Pancreas (tissue), 10 donors: ENCODE measurements at regions not wholly inside any gene's neighbourhood (a gene's known extent, or its start where the extent isn't known, plus 50 kb on each side); places are given as distances from the start of the nearest gene placed in this dataset.
"Not testable (repeated sequence)": the region's sequence is repeated elsewhere in the genome, so short reads cannot be mapped to it uniquely, and the experiment has no call there.

Experiments
- ATAC-seq, 4 donors: fragments of 200-7000 bp; cut with Tn5 transposase; one replicate each; pipeline versions ENCODE4 v1.8.0 to v1.9.1; 2020; ENCODE audit warnings: mild to moderate bottlenecking in 4 of 4, moderate library complexity in 4 of 4
- DNase-seq, 6 donors: peaks; one replicate each; pipeline ENCODE4 v3.0.0-alpha.2; 2020
- FAIRE-seq: peaks from 2 replicates; lab custom pipeline; 2012; peaks lifted over from hg19 to GRCh38; lab: Jason Lieb, UNC
- H3K27ac ChIP-seq, 4 donors: fragments of 200-600 bp; sonication (generic); 1 replicate in 3 of 4; 2 replicates in 1 of 4; pipeline versions ENCODE4 v1.5.0 to v1.8.0; 2020
- H3K27me3 ChIP-seq, 4 donors: fragments of 200-600 bp; one replicate each; pipeline ENCODE4 v1.8.0; 2021
- H3K36me3 ChIP-seq, 3 donors: fragments of 200-600 bp; sonication (generic) in 1 of 3; one replicate each; pipeline versions ENCODE4 v1.5.0 to v1.8.0; 2020 to 2021
- H3K4me1 ChIP-seq, 3 donors: fragments of 200-600 bp; one replicate each; pipeline ENCODE4 v1.8.0; 2021
- H3K4me3 ChIP-seq, 4 donors: fragments of 200-600 bp; sonication (generic) in 2 of 4; one replicate each; pipeline versions ENCODE4 v1.5.0 to v1.8.0; 2020 to 2021
- H3K9me3 ChIP-seq, 4 donors: fragments of 200-600 bp; one replicate each; pipeline ENCODE4 v1.8.0; 2021
- CTCF ChIP-seq, 4 donors: fragments of 200-600 bp; sonication (generic) in 3 of 4; IDR thresholded peaks; one replicate each; pipeline versions ENCODE4 v1.5.0 to v1.8.0; 2021; ENCODE audit warnings: antibody characterized with exemption in 4 of 4
- WGBS, 2 donors: extraction: QIAGEN DNeasy Blood & Tissue Kit; methylation state at CpG; one replicate each; pipeline ENCODE4 v1.1.7; 2013; 5-methylcytosine and 5-hydroxymethylcytosine counted together
- intact Hi-C, 3 donors: fragments of 100-400 bp; cut with DNase I; formaldehyde crosslinking; loops; one replicate each; pipeline versions ENCODE4 v1.11.1 to v1.14.2; 2022
- donor health status: healthy with polysubstance abuse.
- donor health status: DM: no; HTN: no; CAD: no; lungs with moderate emphysema.
- donor health status: DM: no; HTN: no; CAD: no.
- donor health status: control.
- donor health status: control.
- donor health status: Bipolar disorder and iron deficiency.
- donor health status: DM: yes; HTN: yes; CAD: no.
- donor health status: DM: no; HTN: no; CAD: no.
- donor health status: DM: no; HTN: no; CAD: no.
- donor health status: DM: yes; HTN: yes; CAD: no.

DNA sequence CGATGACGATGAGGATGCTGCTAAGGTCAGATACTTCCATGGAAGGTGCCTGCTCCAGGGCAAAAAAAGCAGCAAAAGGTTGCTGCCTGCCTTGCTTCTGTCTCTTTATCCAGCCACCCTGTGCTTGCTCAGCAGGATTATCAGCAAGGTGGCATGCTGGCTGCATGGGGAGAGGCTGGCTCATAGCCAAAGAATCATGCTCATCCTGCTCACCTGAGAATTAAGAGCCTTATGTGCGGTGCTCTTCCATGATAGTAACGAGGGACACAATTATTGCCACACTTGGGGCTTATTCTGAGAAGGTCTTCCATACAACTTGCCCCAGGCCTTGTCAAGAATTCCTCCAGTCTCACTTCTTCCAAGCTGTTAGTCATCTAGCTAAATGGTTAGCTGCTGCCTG lies 60.4 kb upstream of the SEC11C start:
- FAIRE-seq: no peak
- no peaks in the 10 kb centered on the region for H3K4me1 ChIP-seq
- H3K9me3 ChIP-seq: no peaks in the 10 kb centered on the region
- peak in 1 of 4 donors; percentile 43 for ATAC-seq
- no peaks in the 10 kb centered on the region for H3K36me3 ChIP-seq
- no peak overlapping the region for H3K27ac ChIP-seq
- H3K27me3 ChIP-seq: peaks cover 0 to 9% (median 0%) of the 10 kb centered on the region in 4 donors
- DNase-seq: no peak
- WGBS, 2 donors: 77 to 84% methylated on average over 4 of the region's 4 CpGs
- intact Hi-C loops: no loop called here
- no peak for TF ChIP-seq CTCF (IDR thresholded peaks at IDR 0.05)
- H3K4me3 ChIP-seq: no peak overlapping the region

GRCh38 chr18:59079687-59080501 lies 59.8 kb upstream of the SEC11C start:
- H3K36me3 ChIP-seq, H3K27ac ChIP-seq, DNase-seq, intact Hi-C loops, H3K4me1 ChIP-seq, FAIRE-seq, H3K4me3 ChIP-seq, H3K9me3 ChIP-seq, H3K27me3 ChIP-seq: not testable (repeated sequence)
- WGBS, 2 donors: 78 to 88% methylated on average over 7 of the region's 7 CpGs
- peak in 1 of 4 donors; percentile 37 for ATAC-seq

DNA sequence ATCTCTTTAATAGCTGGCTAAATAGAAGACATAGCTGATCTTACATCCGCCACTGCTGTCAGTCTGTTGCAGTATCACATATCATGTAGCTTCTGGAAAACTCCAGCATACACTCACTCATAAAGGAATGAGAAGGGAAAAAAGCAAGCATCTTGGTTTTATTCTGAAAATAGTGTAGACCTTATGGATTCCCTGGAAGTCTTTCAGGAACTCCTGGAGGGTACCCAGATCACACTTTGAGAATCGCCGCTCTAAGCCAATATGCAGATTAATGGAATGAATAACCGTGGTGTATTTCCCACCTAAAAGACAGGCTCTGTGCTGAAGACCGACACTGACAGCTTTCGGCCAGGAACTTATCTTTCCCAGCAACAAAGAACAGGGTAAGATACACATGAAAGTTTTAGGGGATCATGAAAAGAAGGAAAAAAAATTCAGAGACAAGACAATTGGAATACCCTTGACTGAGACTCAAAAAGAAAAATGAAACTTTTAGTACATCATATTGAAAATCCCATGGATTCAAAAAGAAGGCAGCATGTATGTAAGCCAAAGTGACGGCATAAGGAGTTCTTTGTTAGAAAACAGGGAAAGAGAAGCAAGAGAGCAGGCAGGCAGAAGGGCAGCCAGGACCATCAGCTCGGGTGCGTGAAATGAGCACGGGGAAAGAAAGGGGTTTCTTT lies 56.4 kb upstream of the SEC11C start:
- TF ChIP-seq CTCF (IDR thresholded peaks at IDR 0.05): no peak
- H3K4me3 ChIP-seq: no peak overlapping the region
- intact Hi-C loops: no loop called here
- no peak overlapping the region for H3K27ac ChIP-seq
- H3K36me3 ChIP-seq: no peaks in the 10 kb centered on the region
- no peak for FAIRE-seq
- no peaks in the 10 kb centered on the region for H3K4me1 ChIP-seq
- peaks cover 0 to 9% (median 0%) of the 10 kb centered on the region in 4 donors for H3K27me3 ChIP-seq
- no peak for ATAC-seq
- H3K9me3 ChIP-seq: no peaks in the 10 kb centered on the region
- DNase-seq: no peak
- WGBS, 2 donors: 51 to 67% methylated on average over 10 of the region's 10 CpGs

DNA sequence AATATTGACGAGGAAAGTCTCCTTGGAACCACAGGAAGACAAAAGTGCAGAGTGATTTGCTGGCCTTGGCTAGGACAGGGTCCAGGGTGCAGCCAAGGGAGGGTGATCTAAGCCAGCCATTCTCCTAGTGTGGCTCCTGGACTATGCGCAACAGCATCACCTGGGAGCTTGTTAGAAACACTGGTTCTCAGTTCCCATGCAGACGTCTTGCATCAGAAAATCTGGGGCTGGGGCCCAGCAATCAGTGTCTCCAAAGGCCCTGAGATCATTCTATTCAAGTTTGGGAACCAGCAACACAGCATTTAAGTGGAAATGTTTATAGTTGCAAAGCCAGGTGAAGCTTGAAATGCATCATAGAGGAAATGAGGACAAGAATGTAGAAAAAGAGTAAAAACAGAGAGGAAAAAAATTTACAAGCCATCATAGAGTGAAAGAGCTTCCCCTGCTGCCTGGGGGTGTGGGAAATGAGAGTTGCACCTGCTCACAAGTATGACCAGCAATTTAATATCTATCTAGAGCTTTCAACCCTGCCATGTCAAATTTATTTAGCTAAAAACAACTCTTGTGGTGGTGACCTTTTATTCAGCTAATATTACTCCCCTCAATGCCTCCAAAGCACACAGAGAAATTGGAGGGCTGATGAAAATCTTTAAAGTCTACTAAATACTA lies 54.4 kb upstream of the SEC11C start:
- intact Hi-C loops: no loop called here
- Histone ChIP-seq H3K4me3 (no peak overlapping the region), H3K27me3 (peaks cover 0 to 9% (median 0%) of the 10 kb centered on the region in 4 donors), H3K27ac (no peak overlapping the region), H3K9me3 (no peaks in the 10 kb centered on the region), H3K4me1 (no peaks in the 10 kb centered on the region), H3K36me3 (no peaks in the 10 kb centered on the region)
- TF ChIP-seq CTCF (IDR thresholded peaks at IDR 0.05): no peak
- ATAC-seq (no peak), FAIRE-seq (no peak), DNase-seq (no peak)
- 72 to 81% methylated on average over 3 of the region's 3 CpGs for WGBS, 2 donors

- no peak for FAIRE-seq
- peaks cover 0 to 9% (median 0%) of the 10 kb centered on the region in 4 donors for H3K27me3 ChIP-seq
- no peak for ATAC-seq
- WGBS, 2 donors: 24 to 36% methylated on average over 1 of the region's 1 CpG
- H3K27ac ChIP-seq: no peak overlapping the region
- no peaks in the 10 kb centered on the region for H3K36me3 ChIP-seq
- no peaks in the 10 kb centered on the region for H3K9me3 ChIP-seq
- intact Hi-C loops: no loop called here
- H3K4me3 ChIP-seq: no peak overlapping the region
- no peak for DNase-seq
- H3K4me1 ChIP-seq: no peaks in the 10 kb centered on the region
- no peak for TF ChIP-seq CTCF (IDR thresholded peaks at IDR 0.05)
Measured at GRCh38 chr18:59085797-59086196, 53.9 kb upstream of the SEC11C start.
